H1 (cell line): ENCODE measurements at regions not wholly inside any gene's neighbourhood (a gene's known extent, or its start where the extent isn't known, plus 50 kb on each side); places are given as distances from the start of the nearest gene placed in this dataset.

Experiments
- CTCF ChIA-PET: fragments of 300-600 bp; sonication (Branson Sonifier 250); formaldehyde crosslinking; loops from one replicate; lab custom pipeline; 2021; ENCODE audit not compliant: partially characterized antibody; lab: Charles Lee
- POLR2A ChIA-PET: fragments of 300-600 bp; sonication (Branson Sonifier 250); formaldehyde crosslinking; loops from one replicate; lab custom pipeline; 2021; ENCODE audit warnings: inconsistent platforms; ENCODE audit not compliant: partially characterized antibody; lab: Charles Lee
- DNase-seq, 2 experiments: peaks; one replicate each; pipeline versions ENCODE4 v3.0.0 to v3.0.0-alpha.2; 2010 to 2022; ENCODE audit warnings: low spot score in 2 of 2, low read depth in 1 of 2, mixed read lengths in 1 of 2
- FAIRE-seq: peaks from 2 replicates; lab custom pipeline; 2011; peaks lifted over from hg19 to GRCh38; lab: Jason Lieb, UNC
- H2AFZ ChIP-seq: 2 replicates; pipeline ENCODE4 v1.8.1; 2012; ENCODE audit warnings: low read length, inconsistent platforms
- H2AK5ac ChIP-seq: 2 replicates; pipeline ENCODE4 v1.6.1; 2013; ENCODE audit warnings: low read depth, low read length
- H2BK120ac ChIP-seq: replicated peaks from 2 replicates; pipeline ENCODE3; 2013; ENCODE audit warnings: low read depth, low read length, inconsistent platforms
- H2BK12ac ChIP-seq: 2 replicates; pipeline ENCODE4 v1.6.1; 2013; ENCODE audit warnings: low read depth, low read length
- H2BK15ac ChIP-seq: 2 replicates; pipeline ENCODE4 v1.6.1; 2013; ENCODE audit warnings: low read length
- H2BK20ac ChIP-seq: 2 replicates; pipeline ENCODE4 v1.6.1; 2013; ENCODE audit warnings: low read length
- H2BK5ac ChIP-seq: 2 replicates; pipeline ENCODE4 v1.6.1; 2013; ENCODE audit warnings: low read depth, low read length
- H3K14ac ChIP-seq: 2 replicates; pipeline ENCODE4 v1.6.1; 2013; ENCODE audit warnings: inconsistent platforms; ENCODE audit not compliant: insufficient read length
- H3K18ac ChIP-seq: 2 replicates; pipeline ENCODE4 v1.6.1; 2013; ENCODE audit warnings: low read length; ENCODE audit errors: extremely low read depth
- H3K23ac ChIP-seq: 2 replicates; pipeline ENCODE4 v1.6.1; 2013; ENCODE audit warnings: inconsistent platforms; ENCODE audit not compliant: insufficient read length
- H3K23me2 ChIP-seq: 2 replicates; pipeline ENCODE4 v1.6.1; 2013; ENCODE audit warnings: low read depth, low read length
- H3K27ac ChIP-seq: 2 replicates; pipeline ENCODE4 v1.6.1; 2011; ENCODE audit warnings: low read depth, low read length, inconsistent platforms
- H3K27me3 ChIP-seq, 4 experiments: replicated peaks in 1 of 4; 1 replicate in 1 of 4; 2 replicates in 3 of 4; pipeline versions ENCODE4 v1.6.1 to v1.8.1; 2011 to 2013; ENCODE audit warnings: low read length in 3 of 4, mild to moderate bottlenecking in 3 of 4, inconsistent platforms in 2 of 4, mixed read lengths in 2 of 4, moderate library complexity in 1 of 4; ENCODE audit not compliant: control insufficient read depth in 3 of 4, insufficient read depth in 3 of 4; ENCODE audit errors: extremely low read depth in 1 of 4
- H3K36me3 ChIP-seq, 4 experiments: 2 replicates each; pipeline versions ENCODE4 v1.6.1 to v1.8.1; 2011 to 2013; ENCODE audit warnings: mild to moderate bottlenecking in 4 of 4, low read length in 3 of 4, moderate library complexity in 2 of 4, control low read depth in 1 of 4, inconsistent platforms in 1 of 4; ENCODE audit not compliant: insufficient read depth in 4 of 4, control insufficient read depth in 2 of 4
- H3K4ac ChIP-seq: replicated peaks from 2 replicates; pipeline ENCODE3; 2013; ENCODE audit warnings: low read length, low read depth, mixed read lengths, inconsistent platforms; ENCODE audit not compliant: insufficient read length
- H3K4me1 ChIP-seq, 4 experiments: replicated peaks in 1 of 4; 1 replicate in 1 of 4; 2 replicates in 3 of 4; pipeline versions ENCODE4 v1.6.1 to v1.8.1; 2011 to 2013; ENCODE audit warnings: low read length in 3 of 4, inconsistent platforms in 2 of 4, mixed read lengths in 1 of 4; ENCODE audit not compliant: insufficient read depth in 4 of 4, control insufficient read depth in 3 of 4
- H3K4me2 ChIP-seq, 2 experiments: 2 replicates each; pipeline versions ENCODE4 v1.6.1 to v1.8.1; 2011 to 2013; ENCODE audit warnings: low read depth in 2 of 2, low read length in 2 of 2, control low read depth in 1 of 2, inconsistent platforms in 1 of 2, mild to moderate bottlenecking in 1 of 2; ENCODE audit not compliant: insufficient read depth in 1 of 2
- H3K4me3 ChIP-seq, 4 experiments: fragments of 200-600, 300-600 bp in 1 of 4; sonication (generic), shearing (Covaris generic), sonication (Bioruptor Twin) in 1 of 4; 2 replicates each; pipeline versions ENCODE4 v1.5.1 to v1.8.1; 2011 to 2016; ENCODE audit warnings: low read length in 4 of 4, low read depth in 3 of 4, control low read depth in 2 of 4, inconsistent platforms in 2 of 4, mild to moderate bottlenecking in 2 of 4, mixed read lengths in 1 of 4, moderate library complexity in 1 of 4; ENCODE audit not compliant: insufficient read depth in 2 of 4; ENCODE audit errors: extremely low read depth in 1 of 4
- H3K56ac ChIP-seq: replicated peaks from 2 replicates; pipeline ENCODE3; 2013; ENCODE audit warnings: low read depth, mild to moderate bottlenecking, mixed read lengths, low read length, inconsistent platforms; ENCODE audit not compliant: insufficient read length
- H3K79me1 ChIP-seq: 2 replicates; pipeline ENCODE4 v1.6.1; 2013; ENCODE audit warnings: low read depth, low read length, control low read depth
- H3K79me2 ChIP-seq, 2 experiments: 2 replicates each; pipeline versions ENCODE4 v1.6.1 to v1.8.1; 2012 to 2013; ENCODE audit warnings: low read length in 2 of 2, mild to moderate bottlenecking in 2 of 2, inconsistent platforms in 1 of 2; ENCODE audit not compliant: insufficient read depth in 2 of 2, control insufficient read depth in 1 of 2
- H3K9ac ChIP-seq, 4 experiments: replicated peaks in 1 of 4; 1 replicate in 1 of 4; 2 replicates in 3 of 4; pipeline versions ENCODE4 v1.6.1 to v1.8.1; 2011 to 2013; ENCODE audit warnings: low read depth in 3 of 4, low read length in 3 of 4, control low read depth in 2 of 4, mild to moderate bottlenecking in 2 of 4, moderate library complexity in 2 of 4, inconsistent platforms in 1 of 4; ENCODE audit errors: extremely low read depth in 1 of 4
- H3K9me3 ChIP-seq, 2 experiments: 2 replicates each; pipeline versions ENCODE4 v1.6.1 to v1.8.1; 2012 to 2013; ENCODE audit warnings: mild to moderate bottlenecking in 2 of 2, moderate library complexity in 2 of 2, control low read depth in 1 of 2, inconsistent platforms in 1 of 2, low read depth in 1 of 2, low read length in 1 of 2, mixed read lengths in 1 of 2; ENCODE audit not compliant: insufficient read depth in 2 of 2
- H4K20me1 ChIP-seq, 2 experiments: replicated peaks in 1 of 2; 2 replicates each; pipeline versions ENCODE3 to v1.8.1; 2011 to 2013; ENCODE audit warnings: inconsistent platforms in 2 of 2, low read length in 2 of 2, mild to moderate bottlenecking in 1 of 2; ENCODE audit not compliant: insufficient read depth in 2 of 2, control insufficient read depth in 1 of 2
- H4K5ac ChIP-seq: 2 replicates; pipeline ENCODE4 v1.6.1; 2013; ENCODE audit warnings: low read length, low read depth, mixed read lengths, inconsistent platforms; ENCODE audit not compliant: insufficient read length
- H4K8ac ChIP-seq: 2 replicates; pipeline ENCODE4 v1.8.0; 2013; ENCODE audit warnings: mild to moderate bottlenecking, moderate library complexity, low read length, inconsistent platforms; ENCODE audit not compliant: insufficient read depth; ENCODE audit errors: extremely low read depth
- H4K91ac ChIP-seq: replicated peaks from 2 replicates; pipeline ENCODE3; 2013; ENCODE audit warnings: low read length, mixed read lengths, inconsistent platforms; ENCODE audit not compliant: insufficient read length
- CHD1 ChIP-seq: IDR thresholded peaks from 2 replicates; pipeline ENCODE4 v1.6.1; 2012; ENCODE audit warnings: low read depth, low read length, improper control_type of control experiment
- EGR1 ChIP-seq: IDR thresholded peaks from 2 replicates; pipeline ENCODE4 v1.6.1; 2011; ENCODE audit warnings: low read depth, low read length, borderline replicate concordance
- JUND ChIP-seq: IDR thresholded peaks from 2 replicates; pipeline ENCODE4 v1.6.1; 2011; ENCODE audit warnings: mild to moderate bottlenecking, improper control_type of control experiment, low read length
- KDM4A ChIP-seq: IDR thresholded peaks from one replicate; pipeline ENCODE4 v1.7.1; 2012; ENCODE audit warnings: low read depth, mild to moderate bottlenecking, moderate library complexity, low read length, inconsistent platforms; ENCODE audit not compliant: severe bottlenecking
- MAX ChIP-seq: IDR thresholded peaks from 2 replicates; pipeline ENCODE4 v1.6.1; 2012; ENCODE audit warnings: inconsistent platforms
- NRF1 ChIP-seq: IDR thresholded peaks from 2 replicates; pipeline ENCODE4 v1.6.1; 2011; ENCODE audit warnings: mild to moderate bottlenecking, low read depth, low read length, improper control_type of control experiment
- SAP30 ChIP-seq: fragments of 300-600 bp; sonication (generic); IDR thresholded peaks from 2 replicates; pipeline ENCODE4 v1.7.1; 2012; ENCODE audit warnings: low read length, moderate library complexity, mild to moderate bottlenecking, inconsistent platforms; ENCODE audit not compliant: insufficient read depth, insufficient replicate concordance
- SIX5 ChIP-seq: IDR thresholded peaks from 2 replicates; pipeline ENCODE4 v1.6.1; 2011; ENCODE audit warnings: mild to moderate bottlenecking, low read depth, low read length
- SP1 ChIP-seq: IDR thresholded peaks from 2 replicates; pipeline ENCODE4 v1.6.1; 2011; ENCODE audit warnings: low read depth, low read length
- SRF ChIP-seq: IDR thresholded peaks from 2 replicates; pipeline ENCODE4 v1.6.1; 2011; ENCODE audit warnings: mild to moderate bottlenecking, low read depth, low read length, moderate library complexity
- YY1 ChIP-seq: IDR thresholded peaks from 2 replicates; pipeline ENCODE4 v1.6.1; 2011; ENCODE audit warnings: low read depth, mild to moderate bottlenecking, low read length
- WGBS, 2 experiments: shearing (Covaris generic) in 1 of 2; methylation state at CpG; one replicate each; pipeline versions ENCODE4 v1.1.6 to v1.1.7; 2013 to 2015; ENCODE audit warnings: low lambda C conversion rate in 2 of 2, mixed read lengths in 2 of 2, inconsistent platforms in 1 of 2, low coverage in 1 of 2, missing lambda C conversion rate in 1 of 2; ENCODE audit not compliant: insufficient replicate concordance in 2 of 2, insufficient coverage in 1 of 2, insufficient read length in 1 of 2; ENCODE audit errors: extremely low coverage in 1 of 2, missing lambda C conversion rate in 1 of 2; 5-methylcytosine and 5-hydroxymethylcytosine counted together

GRCh38 chr4:23392860-23393458 is 496.9 kb downstream of the PPARGC1A start:
- H4K20me1 ChIP-seq, result no peaks in the 10 kb centered on the region
- H3K4ac ChIP-seq, result no peak overlapping the region
- H2BK120ac ChIP-seq, result no peak overlapping the region
- H3K23ac ChIP-seq, result no peak overlapping the region
- CTCF ChIA-PET, result no interaction called here
- no peaks in the 10 kb centered on the region for H3K79me2 ChIP-seq
- no peak overlapping the region for H3K9ac ChIP-seq
- no peak for DNase-seq
- no peak overlapping the region for H2BK20ac ChIP-seq
- H2BK15ac ChIP-seq, result no peak overlapping the region
- no peak overlapping the region for H3K56ac ChIP-seq
- FAIRE-seq, result no peak
- no peak overlapping the region for H4K5ac ChIP-seq
- 96% methylated on average over 5 of the region's 5 CpGs; no CpG with 5 or more reads in 1 of the 2 experiments for WGBS, 2 experiments
- no peaks in the 10 kb centered on the region for H3K9me3 ChIP-seq
- no peak overlapping the region for H3K14ac ChIP-seq
- no peaks in the 10 kb centered on the region for H3K79me1 ChIP-seq
- H4K91ac ChIP-seq, result no peak overlapping the region
- POLR2A ChIA-PET, result no interaction called here
- TF ChIP-seq SIX5 (no peak), MAX (no peak), CHD1 (no peak), SRF (no peak), YY1 (no peak), NRF1 (no peak), SAP30 (no peak), EGR1 (no peak), SP1 (no peak), JUND (no peak), KDM4A (no peak)
- no peak overlapping the region for H2BK5ac ChIP-seq
- H2AK5ac ChIP-seq, result no peak overlapping the region
- no peak overlapping the region for H3K18ac ChIP-seq
- no peak overlapping the region for H3K27ac ChIP-seq
- H2BK12ac ChIP-seq, result no peak overlapping the region
- H3K27me3 ChIP-seq, result no peaks in the 10 kb centered on the region
- H4K8ac ChIP-seq, result no peak overlapping the region
- H3K4me3 ChIP-seq, result no peak overlapping the region
- H2AFZ ChIP-seq, result no peak overlapping the region
- no peaks in the 10 kb centered on the region for H3K4me1 ChIP-seq
- H3K23me2 ChIP-seq, result no peaks in the 10 kb centered on the region
- H3K4me2 ChIP-seq, result no peak overlapping the region
- H3K36me3 ChIP-seq, result no peaks in the 10 kb centered on the region
